22Rv1 (cell line): ENCODE measurements at regions not wholly inside any gene's neighbourhood (a gene's known extent, or its start where the extent isn't known, plus 50 kb on each side); places are given as distances from the start of the nearest gene placed in this dataset.

Experiments
- ZFX ChIP-seq: fragments of 450-650 bp; IDR thresholded peaks from 2 replicates; pipeline ENCODE4 v1.6.1; 2017; ENCODE audit warnings: antibody characterized with exemption, borderline replicate concordance
- TF ChIP-seq, protein P1 (sequence below): fragments of 450-650 bp; IDR thresholded peaks from 2 replicates; pipeline ENCODE4 v1.5.1; 2017; ENCODE audit warnings: mild to moderate bottlenecking

- TF ChIP-seq, protein P1, sequence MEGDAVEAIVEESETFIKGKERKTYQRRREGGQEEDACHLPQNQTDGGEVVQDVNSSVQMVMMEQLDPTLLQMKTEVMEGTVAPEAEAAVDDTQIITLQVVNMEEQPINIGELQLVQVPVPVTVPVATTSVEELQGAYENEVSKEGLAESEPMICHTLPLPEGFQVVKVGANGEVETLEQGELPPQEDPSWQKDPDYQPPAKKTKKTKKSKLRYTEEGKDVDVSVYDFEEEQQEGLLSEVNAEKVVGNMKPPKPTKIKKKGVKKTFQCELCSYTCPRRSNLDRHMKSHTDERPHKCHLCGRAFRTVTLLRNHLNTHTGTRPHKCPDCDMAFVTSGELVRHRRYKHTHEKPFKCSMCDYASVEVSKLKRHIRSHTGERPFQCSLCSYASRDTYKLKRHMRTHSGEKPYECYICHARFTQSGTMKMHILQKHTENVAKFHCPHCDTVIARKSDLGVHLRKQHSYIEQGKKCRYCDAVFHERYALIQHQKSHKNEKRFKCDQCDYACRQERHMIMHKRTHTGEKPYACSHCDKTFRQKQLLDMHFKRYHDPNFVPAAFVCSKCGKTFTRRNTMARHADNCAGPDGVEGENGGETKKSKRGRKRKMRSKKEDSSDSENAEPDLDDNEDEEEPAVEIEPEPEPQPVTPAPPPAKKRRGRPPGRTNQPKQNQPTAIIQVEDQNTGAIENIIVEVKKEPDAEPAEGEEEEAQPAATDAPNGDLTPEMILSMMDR: no peak
- TF ChIP-seq ZFX: no peak
These were observed 64.3 kb upstream of the BMPER start for GRCh38 chr7:33841031-33841430.
